Endodermal cell (in vitro differentiated cells): ENCODE measurements at regions not wholly inside any gene's neighbourhood (a gene's known extent, or its start where the extent isn't known, plus 50 kb on each side); places are given as distances from the start of the nearest gene placed in this dataset.

Source experiments
- DNase-seq: peaks from one replicate; pipeline ENCODE4 v3.0.0-alpha.2; 2017
- H3K27ac ChIP-seq: 2 replicates; pipeline ENCODE4 v1.5.1; 2013; ENCODE audit warnings: mild to moderate bottlenecking, low read depth, low read length, moderate library complexity
- H3K27me3 ChIP-seq: 2 replicates; pipeline ENCODE4 v1.6.1; 2013; ENCODE audit warnings: mild to moderate bottlenecking, low read length, moderate library complexity; ENCODE audit not compliant: insufficient read depth, control insufficient read depth, poor library complexity, severe bottlenecking
- H3K36me3 ChIP-seq: 2 replicates; pipeline ENCODE4 v1.7.0; 2013; ENCODE audit warnings: mild to moderate bottlenecking, low read length, moderate library complexity; ENCODE audit not compliant: control insufficient read depth, insufficient read depth
- H3K4me1 ChIP-seq: one replicate; pipeline ENCODE4 v1.7.0; 2013; ENCODE audit warnings: low read length; ENCODE audit not compliant: control insufficient read depth, insufficient read depth
- H3K4me3 ChIP-seq: 2 replicates; pipeline ENCODE4 v1.5.1; 2013; ENCODE audit warnings: mild to moderate bottlenecking, low read length, moderate library complexity
- H3K9ac ChIP-seq: 2 replicates; pipeline ENCODE4 v1.6.1; 2013; ENCODE audit warnings: mild to moderate bottlenecking, low read length, moderate library complexity; ENCODE audit not compliant: poor library complexity, severe bottlenecking; ENCODE audit errors: extremely low read depth
- H3K9me3 ChIP-seq: 2 replicates; pipeline ENCODE4 v1.6.1; 2013; ENCODE audit warnings: mild to moderate bottlenecking, low read length, moderate library complexity; ENCODE audit not compliant: control insufficient read depth
- H3K27ac Mint-ChIP-seq: 2 replicates; pipeline ENCODE4 v1.8.0; 2020; ENCODE audit warnings: mixed read lengths
- H3K27me3 Mint-ChIP-seq: 2 replicates; pipeline ENCODE4 v1.8.0; 2021; ENCODE audit warnings: mild to moderate bottlenecking, mixed read lengths; ENCODE audit not compliant: insufficient read depth
- H3K36me3 Mint-ChIP-seq: 2 replicates; pipeline ENCODE4 v1.8.0; 2020; ENCODE audit warnings: low read depth, mixed read lengths
- H3K4me1 Mint-ChIP-seq: 2 replicates; pipeline ENCODE4 v1.8.0; 2020; ENCODE audit warnings: mixed read lengths
- H3K4me3 Mint-ChIP-seq: 2 replicates; pipeline ENCODE4 v1.8.0; 2020; ENCODE audit warnings: mild to moderate bottlenecking, moderate library complexity, mixed read lengths
- H3K9me3 Mint-ChIP-seq: 2 replicates; pipeline ENCODE4 v1.8.0; 2020; ENCODE audit warnings: mild to moderate bottlenecking, mixed read lengths
- CTCF ChIP-seq: fragments of 200-600 bp; sonication (generic); conservative IDR thresholded peaks from 2 replicates; pipeline ENCODE4 v1.5.0; 2021; ENCODE audit warnings: antibody characterized with exemption, mild to moderate bottlenecking
- WGBS, 2 experiments: methylation state at CpG; one replicate each; pipeline versions ENCODE4 v1.1.5 to v1.1.7; 2013; ENCODE audit warnings: missing lambda C conversion rate in 2 of 2, mixed read lengths in 1 of 2; ENCODE audit not compliant: insufficient coverage in 1 of 2, insufficient read length in 1 of 2; 5-methylcytosine and 5-hydroxymethylcytosine counted together

- Histone ChIP-seq H3K27me3 (no peaks in the 10 kb centered on the region), H3K9ac (no peak overlapping the region), H3K4me3 (no peak overlapping the region), H3K9me3 (no peaks in the 10 kb centered on the region), H3K4me1 (no peaks in the 10 kb centered on the region), H3K27ac (no peak overlapping the region), H3K36me3 (no peaks in the 10 kb centered on the region)
- H3K9me3 Mint-ChIP-seq: no peaks in the 10 kb centered on the region
- no peak overlapping the region for H3K4me3 Mint-ChIP-seq
- no peak for DNase-seq
- H3K36me3 Mint-ChIP-seq: no peaks in the 10 kb centered on the region
- H3K27me3 Mint-ChIP-seq: no peaks in the 10 kb centered on the region
- 100% methylated on average over 1 of the region's 1 CpG; no CpG with 5 or more reads in 1 of the 2 experiments for WGBS, 2 experiments
- TF ChIP-seq CTCF: no peak
- H3K27ac Mint-ChIP-seq: peak overlapping the region; percentile 61
- peaks cover 10% of the 10 kb centered on the region for H3K4me1 Mint-ChIP-seq
Measured at GRCh38 chr6:26164120-26164505, 76.9 kb downstream of the HFE start.

- 90 to 97% methylated on average over 6 of the region's 6 CpGs for WGBS, 2 experiments
- H3K4me1 Mint-ChIP-seq: peaks cover 6% of the 10 kb centered on the region
- Histone ChIP-seq H3K9ac (no peak overlapping the region), H3K4me1 (no peaks in the 10 kb centered on the region), H3K27me3 (no peaks in the 10 kb centered on the region), H3K27ac (no peak overlapping the region), H3K4me3 (no peak overlapping the region), H3K36me3 (no peaks in the 10 kb centered on the region), H3K9me3 (no peaks in the 10 kb centered on the region)
- no peaks in the 10 kb centered on the region for H3K9me3 Mint-ChIP-seq
- H3K4me3 Mint-ChIP-seq: no peak overlapping the region
- no peak for DNase-seq
- no peak overlapping the region for H3K27ac Mint-ChIP-seq
- H3K27me3 Mint-ChIP-seq: no peaks in the 10 kb centered on the region
- TF ChIP-seq CTCF: no peak
- no peaks in the 10 kb centered on the region for H3K36me3 Mint-ChIP-seq
Measured at GRCh38 chr6:26165261-26165790, 78.1 kb downstream of the HFE start.

- no peaks in the 10 kb centered on the region for H3K9me3 Mint-ChIP-seq
Measured at GRCh38 chr6:26170181-26170580, 83.0 kb downstream of the HFE start.

More at GRCh38 chr6:26170181-26170580, 83.0 kb downstream of the HFE start:
- no peaks in the 10 kb centered on the region for H3K27me3 ChIP-seq
- 86 to 100% methylated on average over 1 of the region's 2 CpGs for WGBS, 2 experiments
- no peak overlapping the region for H3K27ac ChIP-seq
- TF ChIP-seq CTCF: no peak
- no peak overlapping the region for H3K4me3 ChIP-seq
- no peaks in the 10 kb centered on the region for H3K4me1 ChIP-seq
- H3K36me3 ChIP-seq: no peaks in the 10 kb centered on the region
- no peaks in the 10 kb centered on the region for H3K36me3 Mint-ChIP-seq
- H3K27ac Mint-ChIP-seq: no peak overlapping the region
- no peaks in the 10 kb centered on the region for H3K27me3 Mint-ChIP-seq
- DNase-seq: no peak
- no peak overlapping the region for H3K9ac ChIP-seq
- H3K4me3 Mint-ChIP-seq: no peak overlapping the region
- H3K9me3 ChIP-seq: no peaks in the 10 kb centered on the region
- H3K4me1 Mint-ChIP-seq: peaks cover 8% of the 10 kb centered on the region
